ENCODE measurements at regions not wholly inside any gene's neighbourhood (a gene's known extent, or its start where the extent isn't known, plus 50 kb on each side); places are given as distances from the start of the nearest gene placed in this dataset.

DNA sequence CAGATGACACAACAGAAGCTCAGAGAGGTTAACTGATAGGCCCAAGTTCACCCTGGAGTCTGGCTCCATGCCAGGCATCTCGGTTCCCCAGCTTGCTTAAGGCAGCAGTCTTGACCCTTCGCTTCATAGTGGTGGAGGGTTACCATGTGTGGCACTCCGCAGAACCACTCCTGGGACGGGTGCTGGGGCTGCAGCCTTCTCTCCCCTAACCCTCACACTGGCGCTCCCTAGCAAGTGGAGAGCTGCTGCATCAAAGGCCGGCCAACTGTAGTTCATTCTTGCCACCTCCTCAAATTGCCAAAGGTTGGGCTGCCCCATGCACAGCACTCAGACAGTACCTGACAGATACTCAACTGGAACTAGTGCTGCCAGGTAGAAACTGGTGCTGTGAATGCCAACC lies 70.2 kb upstream of the KCND3 start (continued):
- TF ChIP-seq, protein P1, sequence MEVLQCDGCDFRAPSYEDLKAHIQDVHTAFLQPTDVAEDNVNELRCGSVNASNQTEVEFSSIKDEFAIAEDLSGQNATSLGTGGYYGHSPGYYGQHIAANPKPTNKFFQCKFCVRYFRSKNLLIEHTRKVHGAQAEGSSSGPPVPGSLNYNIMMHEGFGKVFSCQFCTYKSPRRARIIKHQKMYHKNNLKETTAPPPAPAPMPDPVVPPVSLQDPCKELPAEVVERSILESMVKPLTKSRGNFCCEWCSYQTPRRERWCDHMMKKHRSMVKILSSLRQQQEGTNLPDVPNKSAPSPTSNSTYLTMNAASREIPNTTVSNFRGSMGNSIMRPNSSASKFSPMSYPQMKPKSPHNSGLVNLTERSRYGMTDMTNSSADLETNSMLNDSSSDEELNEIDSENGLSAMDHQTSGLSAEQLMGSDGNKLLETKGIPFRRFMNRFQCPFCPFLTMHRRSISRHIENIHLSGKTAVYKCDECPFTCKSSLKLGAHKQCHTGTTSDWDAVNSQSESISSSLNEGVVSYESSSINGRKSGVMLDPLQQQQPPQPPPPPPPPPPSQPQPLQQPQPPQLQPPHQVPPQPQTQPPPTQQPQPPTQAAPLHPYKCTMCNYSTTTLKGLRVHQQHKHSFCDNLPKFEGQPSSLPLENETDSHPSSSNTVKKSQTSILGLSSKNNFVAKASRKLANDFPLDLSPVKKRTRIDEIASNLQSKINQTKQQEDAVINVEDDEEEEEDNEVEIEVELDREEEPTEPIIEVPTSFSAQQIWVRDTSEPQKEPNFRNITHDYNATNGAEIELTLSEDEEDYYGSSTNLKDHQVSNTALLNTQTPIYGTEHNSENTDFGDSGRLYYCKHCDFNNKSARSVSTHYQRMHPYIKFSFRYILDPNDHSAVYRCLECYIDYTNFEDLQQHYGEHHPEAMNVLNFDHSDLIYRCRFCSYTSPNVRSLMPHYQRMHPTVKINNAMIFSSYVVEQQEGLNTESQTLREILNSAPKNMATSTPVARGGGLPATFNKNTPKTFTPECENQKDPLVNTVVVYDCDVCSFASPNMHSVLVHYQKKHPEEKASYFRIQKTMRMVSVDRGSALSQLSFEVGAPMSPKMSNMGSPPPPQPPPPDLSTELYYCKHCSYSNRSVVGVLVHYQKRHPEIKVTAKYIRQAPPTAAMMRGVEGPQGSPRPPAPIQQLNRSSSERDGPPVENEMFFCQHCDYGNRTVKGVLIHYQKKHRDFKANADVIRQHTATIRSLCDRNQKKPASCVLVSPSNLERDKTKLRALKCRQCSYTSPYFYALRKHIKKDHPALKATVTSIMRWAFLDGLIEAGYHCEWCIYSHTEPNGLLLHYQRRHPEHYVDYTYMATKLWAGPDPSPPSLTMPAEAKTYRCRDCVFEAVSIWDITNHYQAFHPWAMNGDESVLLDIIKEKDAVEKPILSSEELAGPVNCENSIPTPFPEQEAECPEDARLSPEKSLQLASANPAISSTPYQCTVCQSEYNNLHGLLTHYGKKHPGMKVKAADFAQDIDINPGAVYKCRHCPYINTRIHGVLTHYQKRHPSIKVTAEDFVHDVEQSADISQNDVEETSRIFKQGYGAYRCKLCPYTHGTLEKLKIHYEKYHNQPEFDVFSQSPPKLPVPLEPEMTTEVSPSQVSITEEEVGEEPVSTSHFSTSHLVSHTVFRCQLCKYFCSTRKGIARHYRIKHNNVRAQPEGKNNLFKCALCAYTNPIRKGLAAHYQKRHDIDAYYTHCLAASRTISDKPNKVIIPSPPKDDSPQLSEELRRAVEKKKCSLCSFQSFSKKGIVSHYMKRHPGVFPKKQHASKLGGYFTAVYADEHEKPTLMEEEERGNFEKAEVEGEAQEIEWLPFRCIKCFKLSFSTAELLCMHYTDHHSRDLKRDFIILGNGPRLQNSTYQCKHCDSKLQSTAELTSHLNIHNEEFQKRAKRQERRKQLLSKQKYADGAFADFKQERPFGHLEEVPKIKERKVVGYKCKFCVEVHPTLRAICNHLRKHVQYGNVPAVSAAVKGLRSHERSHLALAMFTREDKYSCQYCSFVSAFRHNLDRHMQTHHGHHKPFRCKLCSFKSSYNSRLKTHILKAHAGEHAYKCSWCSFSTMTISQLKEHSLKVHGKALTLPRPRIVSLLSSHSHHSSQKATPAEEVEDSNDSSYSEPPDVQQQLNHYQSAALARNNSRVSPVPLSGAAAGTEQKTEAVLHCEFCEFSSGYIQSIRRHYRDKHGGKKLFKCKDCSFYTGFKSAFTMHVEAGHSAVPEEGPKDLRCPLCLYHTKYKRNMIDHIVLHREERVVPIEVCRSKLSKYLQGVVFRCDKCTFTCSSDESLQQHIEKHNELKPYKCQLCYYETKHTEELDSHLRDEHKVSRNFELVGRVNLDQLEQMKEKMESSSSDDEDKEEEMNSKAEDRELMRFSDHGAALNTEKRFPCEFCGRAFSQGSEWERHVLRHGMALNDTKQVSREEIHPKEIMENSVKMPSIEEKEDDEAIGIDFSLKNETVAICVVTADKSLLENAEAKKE (CRISPR knock-in tag; IDR thresholded peaks at IDR 0.05): no peak
- TF ChIP-seq ZNF331 (CRISPR knock-in tag; IDR thresholded peaks at IDR 0.05; ENCODE audit: low read depth) (no peak), ETS1 (IDR thresholded peaks at IDR 0.05) (no peak), CREB1 (CRISPR knock-in tag; IDR thresholded peaks at IDR 0.05; ENCODE audit: low read depth) (no peak), EZH2phosphoT487 (IDR thresholded peaks at IDR 0.05; ENCODE audit: unreplicated experiment) (no peak)
- TF ChIP-seq, protein P2, sequence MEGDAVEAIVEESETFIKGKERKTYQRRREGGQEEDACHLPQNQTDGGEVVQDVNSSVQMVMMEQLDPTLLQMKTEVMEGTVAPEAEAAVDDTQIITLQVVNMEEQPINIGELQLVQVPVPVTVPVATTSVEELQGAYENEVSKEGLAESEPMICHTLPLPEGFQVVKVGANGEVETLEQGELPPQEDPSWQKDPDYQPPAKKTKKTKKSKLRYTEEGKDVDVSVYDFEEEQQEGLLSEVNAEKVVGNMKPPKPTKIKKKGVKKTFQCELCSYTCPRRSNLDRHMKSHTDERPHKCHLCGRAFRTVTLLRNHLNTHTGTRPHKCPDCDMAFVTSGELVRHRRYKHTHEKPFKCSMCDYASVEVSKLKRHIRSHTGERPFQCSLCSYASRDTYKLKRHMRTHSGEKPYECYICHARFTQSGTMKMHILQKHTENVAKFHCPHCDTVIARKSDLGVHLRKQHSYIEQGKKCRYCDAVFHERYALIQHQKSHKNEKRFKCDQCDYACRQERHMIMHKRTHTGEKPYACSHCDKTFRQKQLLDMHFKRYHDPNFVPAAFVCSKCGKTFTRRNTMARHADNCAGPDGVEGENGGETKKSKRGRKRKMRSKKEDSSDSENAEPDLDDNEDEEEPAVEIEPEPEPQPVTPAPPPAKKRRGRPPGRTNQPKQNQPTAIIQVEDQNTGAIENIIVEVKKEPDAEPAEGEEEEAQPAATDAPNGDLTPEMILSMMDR (conservative IDR thresholded peaks at IDR 0.05; ENCODE audit: low read depth in 2 of 2): no peak

GRCh38 chr1:112060261-112060660 lies 70.8 kb upstream of the KCND3 start:
- Histone ChIP-seq H3F3A (replicated peaks; ENCODE audit: low read depth) (no peaks in the 10 kb centered on the region), H3K36me3 (ENCODE audit: insufficient read depth) (no peaks in the 10 kb centered on the region; the same call in 1 of the 2 replicates), H2AFZ (no peak overlapping the region), H3K4me2 (no peak overlapping the region), H3K4me3 (no peak overlapping the region), H4K20me1 (replicated peaks; ENCODE audit: insufficient read depth) (no peaks in the 10 kb centered on the region), H3K4me1 (ENCODE audit: insufficient read depth) (no peaks in the 10 kb centered on the region), H3K9me2 (ENCODE audit: insufficient read depth) (no peaks in the 10 kb centered on the region; the same call in none of the 2 replicates), H3K27ac (ENCODE audit: low read depth) (no peak overlapping the region), H3K27me3 (ENCODE audit: insufficient read depth) (no peaks in the 10 kb centered on the region), H3K79me2 (replicated peaks; ENCODE audit: insufficient read depth) (no peaks in the 10 kb centered on the region)
- Mint-ChIP-seq H3K36me3 (ENCODE audit: low read depth) (peaks cover 15% of the 10 kb centered on the region; the same call in 2 of the 3 replicates), H3K4me3 (no peak overlapping the region), H3K27me3 (ENCODE audit: insufficient read depth, low read depth, poor library complexity) (peaks cover 2% of the 10 kb centered on the region), H3K27ac (no peak overlapping the region), H3K9me3 (peaks cover 16% of the 10 kb centered on the region), H3K4me1 (peaks cover 7% of the 10 kb centered on the region)
- DNase-seq (ENCODE audit: low spot score) (no peak), ATAC-seq (no peak)
- no peak for TF ChIP-seq POLR2AphosphoS5 (IDR thresholded peaks at IDR 0.05; ENCODE audit: low read depth)
- TF ChIP-seq STAT1 (IDR thresholded peaks at IDR 0.05; ENCODE audit: unreplicated experiment): no peak
- TF ChIP-seq ZNF331 (CRISPR knock-in tag; IDR thresholded peaks at IDR 0.05; ENCODE audit: low read depth): no peak
- no peak for TF ChIP-seq EZH2phosphoT487 (IDR thresholded peaks at IDR 0.05; ENCODE audit: unreplicated experiment)
- TF ChIP-seq CREB1 (CRISPR knock-in tag; IDR thresholded peaks at IDR 0.05; ENCODE audit: low read depth): no peak
